K562 (cell line): ENCODE measurements at regions not wholly inside any gene's neighbourhood (a gene's known extent, or its start where the extent isn't known, plus 50 kb on each side); places are given as distances from the start of the nearest gene placed in this dataset.
A peak's percentile ranks its signal among the peaks of the same experiment; 100 is the strongest.

Experiments
- CEBPB ChIP-seq: fragments of 450-650 bp; IDR thresholded peaks from 2 replicates; pipeline ENCODE4 v1.6.1; 2016; ENCODE audit warnings: missing genetic modification characterization, missing compliant biosample characterization
- ELF4 ChIP-seq: fragments of 450-650 bp; formaldehyde crosslinking; IDR thresholded peaks from 2 replicates; pipeline ENCODE4 v1.4.0; 2022; ENCODE audit warnings: missing genetic modification characterization
- MEF2A ChIP-seq: IDR thresholded peaks from 2 replicates; pipeline ENCODE4 v1.6.1; 2011; ENCODE audit warnings: low read depth, mild to moderate bottlenecking, low read length, moderate library complexity; ENCODE audit not compliant: control insufficient read depth
- MITF ChIP-seq: IDR thresholded peaks from 2 replicates; pipeline ENCODE4 v1.6.1; 2014; ENCODE audit warnings: antibody characterized with exemption
- NRF1 ChIP-seq, 2 experiments: fragments of 450-650 bp; IDR thresholded peaks in 1 of 2; conservative IDR thresholded peaks in 1 of 2; 2 replicates each; pipeline ENCODE4 v1.6.1; 2014; ENCODE audit warnings: mild to moderate bottlenecking in 2 of 2
- PYGO2 ChIP-seq: fragments of 450-650 bp; IDR thresholded peaks from 2 replicates; pipeline ENCODE4 v1.6.1; 2016; ENCODE audit warnings: mild to moderate bottlenecking, missing genetic modification characterization, moderate library complexity, missing compliant biosample characterization
- THRA ChIP-seq: fragments of 450-650 bp; IDR thresholded peaks from 2 replicates; pipeline ENCODE4 v1.6.1; 2017; ENCODE audit warnings: mild to moderate bottlenecking, moderate library complexity
- ZBTB7A ChIP-seq: IDR thresholded peaks from 2 replicates; pipeline ENCODE4 v1.6.1; 2011; ENCODE audit warnings: low read depth, mild to moderate bottlenecking, low read length, moderate library complexity, borderline replicate concordance; ENCODE audit not compliant: control insufficient read depth
- ZNF507 ChIP-seq: conservative IDR thresholded peaks from 2 replicates; pipeline ENCODE4 v1.6.1; 2017; ENCODE audit warnings: missing genetic modification characterization, missing compliant biosample characterization
- TF ChIP-seq, protein P1 (sequence below): sonication (generic); formaldehyde crosslinking; IDR thresholded peaks from 2 replicates; pipeline ENCODE4 v1.8.0; 2022; ENCODE audit warnings: mild to moderate bottlenecking, missing genetic modification reagents
- TF ChIP-seq, protein P2 (sequence below): fragments of 250-450 bp; sonication (Bioruptor Pico); IDR thresholded peaks from 2 replicates; pipeline ENCODE4 v1.6.1; 2021; ENCODE audit warnings: mild to moderate bottlenecking

DNA sequence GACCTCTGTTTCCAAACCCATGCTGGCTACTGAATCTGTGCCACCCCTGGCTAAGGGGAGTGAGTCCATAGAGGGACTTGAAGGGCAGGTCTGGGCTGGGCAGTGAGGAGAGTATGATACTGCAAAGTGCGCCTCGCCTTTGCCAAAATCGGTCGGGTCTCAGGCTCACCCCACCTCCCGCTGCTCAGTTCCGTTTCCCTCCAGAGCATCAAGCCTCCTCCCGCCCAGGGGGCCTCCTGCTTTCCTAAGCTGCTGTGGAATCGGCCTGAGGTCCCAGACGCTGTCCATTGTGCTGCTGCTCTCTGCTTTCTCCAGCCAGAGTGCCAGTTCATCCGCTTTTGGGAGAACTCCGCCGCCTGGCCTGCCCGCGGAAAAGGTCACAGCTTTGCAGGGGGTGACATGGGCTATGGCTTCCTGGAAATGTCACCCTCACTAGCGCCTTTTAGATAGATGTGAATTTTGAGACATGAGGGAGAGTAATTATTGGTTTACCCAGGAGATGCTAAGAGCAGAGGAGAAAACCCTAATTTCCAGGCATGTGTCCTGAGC lies 1418.4 kb downstream of the UQCRFS1 start (continued):
- TF ChIP-seq, protein P1, sequence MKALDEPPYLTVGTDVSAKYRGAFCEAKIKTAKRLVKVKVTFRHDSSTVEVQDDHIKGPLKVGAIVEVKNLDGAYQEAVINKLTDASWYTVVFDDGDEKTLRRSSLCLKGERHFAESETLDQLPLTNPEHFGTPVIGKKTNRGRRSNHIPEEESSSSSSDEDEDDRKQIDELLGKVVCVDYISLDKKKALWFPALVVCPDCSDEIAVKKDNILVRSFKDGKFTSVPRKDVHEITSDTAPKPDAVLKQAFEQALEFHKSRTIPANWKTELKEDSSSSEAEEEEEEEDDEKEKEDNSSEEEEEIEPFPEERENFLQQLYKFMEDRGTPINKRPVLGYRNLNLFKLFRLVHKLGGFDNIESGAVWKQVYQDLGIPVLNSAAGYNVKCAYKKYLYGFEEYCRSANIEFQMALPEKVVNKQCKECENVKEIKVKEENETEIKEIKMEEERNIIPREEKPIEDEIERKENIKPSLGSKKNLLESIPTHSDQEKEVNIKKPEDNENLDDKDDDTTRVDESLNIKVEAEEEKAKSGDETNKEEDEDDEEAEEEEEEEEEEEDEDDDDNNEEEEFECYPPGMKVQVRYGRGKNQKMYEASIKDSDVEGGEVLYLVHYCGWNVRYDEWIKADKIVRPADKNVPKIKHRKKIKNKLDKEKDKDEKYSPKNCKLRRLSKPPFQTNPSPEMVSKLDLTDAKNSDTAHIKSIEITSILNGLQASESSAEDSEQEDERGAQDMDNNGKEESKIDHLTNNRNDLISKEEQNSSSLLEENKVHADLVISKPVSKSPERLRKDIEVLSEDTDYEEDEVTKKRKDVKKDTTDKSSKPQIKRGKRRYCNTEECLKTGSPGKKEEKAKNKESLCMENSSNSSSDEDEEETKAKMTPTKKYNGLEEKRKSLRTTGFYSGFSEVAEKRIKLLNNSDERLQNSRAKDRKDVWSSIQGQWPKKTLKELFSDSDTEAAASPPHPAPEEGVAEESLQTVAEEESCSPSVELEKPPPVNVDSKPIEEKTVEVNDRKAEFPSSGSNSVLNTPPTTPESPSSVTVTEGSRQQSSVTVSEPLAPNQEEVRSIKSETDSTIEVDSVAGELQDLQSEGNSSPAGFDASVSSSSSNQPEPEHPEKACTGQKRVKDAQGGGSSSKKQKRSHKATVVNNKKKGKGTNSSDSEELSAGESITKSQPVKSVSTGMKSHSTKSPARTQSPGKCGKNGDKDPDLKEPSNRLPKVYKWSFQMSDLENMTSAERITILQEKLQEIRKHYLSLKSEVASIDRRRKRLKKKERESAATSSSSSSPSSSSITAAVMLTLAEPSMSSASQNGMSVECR: no peak
- TF ChIP-seq, protein P2, sequence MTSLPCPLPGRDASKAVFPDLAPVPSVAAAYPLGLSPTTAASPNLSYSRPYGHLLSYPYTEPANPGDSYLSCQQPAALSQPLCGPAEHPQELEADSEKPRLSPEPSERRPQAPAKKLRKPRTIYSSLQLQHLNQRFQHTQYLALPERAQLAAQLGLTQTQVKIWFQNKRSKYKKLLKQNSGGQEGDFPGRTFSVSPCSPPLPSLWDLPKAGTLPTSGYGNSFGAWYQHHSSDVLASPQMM (CRISPR knock-in tag): no peak
- no peak for TF ChIP-seq MITF
- TF ChIP-seq ZBTB7A: no peak
- TF ChIP-seq MEF2A: no peak
- peak in 1 of 2 experiments; percentile 8; a peak in 3 of 4 replicates for TF ChIP-seq NRF1 (conservative IDR thresholded peaks at IDR 0.05 in 1 of 2, IDR thresholded peaks at IDR 0.05 in 1 of 2)
- no peak for TF ChIP-seq ZNF507 (tag)
- no peak for TF ChIP-seq THRA
- no peak for TF ChIP-seq ELF4 (CRISPR knock-in tag)
- TF ChIP-seq PYGO2 (tag): no peak
- TF ChIP-seq CEBPB (tag): no peak
